ENCODE measurements at regions not wholly inside any gene's neighbourhood (a gene's known extent, or its start where the extent isn't known, plus 50 kb on each side); places are given as distances from the start of the nearest gene placed in this dataset.

DNA sequence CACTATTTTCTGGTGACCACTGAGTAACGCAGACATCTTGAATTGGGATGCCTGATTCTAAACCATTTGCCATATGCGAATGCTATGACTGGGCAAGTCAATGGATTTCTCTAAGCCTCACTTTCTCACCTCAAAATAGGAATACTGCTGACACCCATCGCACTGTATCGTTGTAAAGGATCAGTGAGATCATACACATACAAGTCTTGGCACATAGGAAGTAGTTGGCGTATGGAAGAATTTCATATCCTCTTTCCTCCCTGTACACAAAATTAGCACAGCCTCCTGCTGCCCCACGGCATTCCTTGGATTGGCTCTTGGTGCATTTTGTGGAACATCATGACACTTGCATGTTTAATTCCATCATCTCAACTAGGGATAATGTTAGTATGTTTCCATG is 366.9 kb downstream of the CMPK2 start:
- DNase-seq (ENCODE audit: low read depth), result no peak

DNA sequence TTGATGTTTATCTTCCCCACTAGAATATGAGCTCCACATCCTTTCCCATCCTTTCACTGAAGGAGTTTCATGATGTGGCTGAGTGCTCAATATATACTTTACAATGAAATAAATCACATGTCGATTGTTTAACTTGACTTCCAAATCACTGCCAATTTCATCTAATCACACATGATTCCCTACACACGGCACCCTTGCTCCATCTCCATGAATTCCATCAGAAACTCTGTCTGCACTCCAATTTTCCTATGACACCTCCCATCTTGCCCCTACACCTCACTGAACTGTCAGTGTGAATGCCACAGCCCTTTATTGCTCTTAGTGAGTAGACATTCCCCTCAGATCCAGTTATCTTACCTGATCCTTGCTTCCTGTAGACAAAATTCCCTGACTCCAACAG is 366.0 kb downstream of the CMPK2 start:
- no peak overlapping the region for H3K4me3 ChIP-seq (ENCODE audit: control insufficient read depth, low read depth, low read length)
- TF ChIP-seq, protein P1, sequence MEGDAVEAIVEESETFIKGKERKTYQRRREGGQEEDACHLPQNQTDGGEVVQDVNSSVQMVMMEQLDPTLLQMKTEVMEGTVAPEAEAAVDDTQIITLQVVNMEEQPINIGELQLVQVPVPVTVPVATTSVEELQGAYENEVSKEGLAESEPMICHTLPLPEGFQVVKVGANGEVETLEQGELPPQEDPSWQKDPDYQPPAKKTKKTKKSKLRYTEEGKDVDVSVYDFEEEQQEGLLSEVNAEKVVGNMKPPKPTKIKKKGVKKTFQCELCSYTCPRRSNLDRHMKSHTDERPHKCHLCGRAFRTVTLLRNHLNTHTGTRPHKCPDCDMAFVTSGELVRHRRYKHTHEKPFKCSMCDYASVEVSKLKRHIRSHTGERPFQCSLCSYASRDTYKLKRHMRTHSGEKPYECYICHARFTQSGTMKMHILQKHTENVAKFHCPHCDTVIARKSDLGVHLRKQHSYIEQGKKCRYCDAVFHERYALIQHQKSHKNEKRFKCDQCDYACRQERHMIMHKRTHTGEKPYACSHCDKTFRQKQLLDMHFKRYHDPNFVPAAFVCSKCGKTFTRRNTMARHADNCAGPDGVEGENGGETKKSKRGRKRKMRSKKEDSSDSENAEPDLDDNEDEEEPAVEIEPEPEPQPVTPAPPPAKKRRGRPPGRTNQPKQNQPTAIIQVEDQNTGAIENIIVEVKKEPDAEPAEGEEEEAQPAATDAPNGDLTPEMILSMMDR (conservative IDR thresholded peaks at IDR 0.05; ENCODE audit: control insufficient read depth, insufficient read depth, low read depth, low read length), result no peak
- no peak for DNase-seq (ENCODE audit: low read depth)

More for the DNA sequence above, 366.9 kb downstream of the CMPK2 start:
- TF ChIP-seq, protein P1 (conservative IDR thresholded peaks at IDR 0.05; ENCODE audit: control insufficient read depth, insufficient read depth, low read depth, low read length), result no peak
- H3K4me3 ChIP-seq (ENCODE audit: control insufficient read depth, low read depth, low read length), result no peak overlapping the region

DNA sequence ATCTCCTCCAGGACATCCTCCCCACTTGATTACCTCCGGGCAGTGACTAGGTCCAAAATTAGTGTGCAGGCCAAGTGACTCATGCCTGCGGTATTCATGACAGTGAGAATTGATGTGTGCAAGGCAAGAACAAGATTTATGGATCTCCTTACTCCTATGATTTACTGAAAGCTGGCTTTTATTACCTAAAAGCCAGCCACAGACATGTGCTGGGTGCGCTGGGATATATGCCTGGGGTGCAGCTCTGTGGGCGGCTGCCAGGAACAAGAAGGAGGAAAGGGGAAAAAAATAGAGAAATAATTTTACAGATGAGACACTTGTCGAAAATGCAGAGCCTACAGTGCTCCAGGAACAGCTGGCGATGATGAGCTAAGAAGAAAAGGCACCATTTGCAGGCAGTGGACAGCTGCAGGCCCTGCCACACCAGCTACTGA is 359.3 kb downstream of the CMPK2 start:
- no peak overlapping the region for H3K4me3 ChIP-seq (ENCODE audit: control insufficient read depth, low read depth, low read length)
- TF ChIP-seq, protein P1 (conservative IDR thresholded peaks at IDR 0.05; ENCODE audit: control insufficient read depth, insufficient read depth, low read depth, low read length), result no peak
- DNase-seq (ENCODE audit: low read depth), result peak; percentile 1

DNA sequence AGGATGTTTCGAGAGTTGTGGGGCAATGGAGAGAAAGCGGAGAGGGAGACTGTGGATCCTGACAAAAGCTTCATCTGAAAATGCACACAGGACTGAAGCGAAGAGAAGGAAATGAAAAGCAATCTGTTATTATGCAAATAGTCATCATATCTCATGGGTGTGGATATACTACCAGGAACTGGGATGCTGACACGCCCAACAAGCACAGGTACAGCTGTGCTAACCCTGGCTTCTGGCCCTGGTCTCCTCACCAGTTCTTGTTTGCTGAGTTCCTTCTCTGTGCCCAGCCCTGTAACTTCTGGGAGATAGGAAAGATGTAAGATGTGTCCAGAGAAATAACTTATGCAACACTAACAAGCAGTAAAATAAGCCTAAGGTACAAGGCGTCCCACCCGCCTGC is 358.8 kb downstream of the CMPK2 start:
- H3K4me3 ChIP-seq (ENCODE audit: control insufficient read depth, low read depth, low read length), result no peak overlapping the region
- no peak for DNase-seq (ENCODE audit: low read depth)
- TF ChIP-seq, protein P1 (conservative IDR thresholded peaks at IDR 0.05; ENCODE audit: control insufficient read depth, insufficient read depth, low read depth, low read length), result no peak

DNA sequence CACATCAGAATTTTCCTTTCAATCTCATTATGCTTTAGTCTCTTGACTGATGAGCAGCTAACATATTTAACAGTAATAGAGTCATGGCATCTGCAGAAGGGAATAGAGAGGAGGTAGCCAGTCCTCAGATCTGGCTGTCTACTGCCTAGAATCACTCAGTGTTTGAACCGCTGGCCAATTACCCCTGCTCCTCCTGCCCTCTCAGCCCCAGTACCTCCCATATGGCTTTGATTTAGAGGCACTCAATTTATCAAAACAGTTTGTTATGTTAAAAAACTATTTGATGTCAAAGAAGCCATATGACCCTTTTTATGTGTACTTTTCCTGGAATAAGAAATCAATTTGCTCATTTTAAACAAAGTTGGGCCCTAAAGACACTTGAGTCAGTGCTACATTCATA is 355.2 kb downstream of the CMPK2 start:
- DNase-seq (ENCODE audit: low read depth), result no peak
- no peak overlapping the region for H3K4me3 ChIP-seq (ENCODE audit: control insufficient read depth, low read depth, low read length)
- TF ChIP-seq, protein P1 (conservative IDR thresholded peaks at IDR 0.05; ENCODE audit: control insufficient read depth, insufficient read depth, low read depth, low read length), result no peak

DNA sequence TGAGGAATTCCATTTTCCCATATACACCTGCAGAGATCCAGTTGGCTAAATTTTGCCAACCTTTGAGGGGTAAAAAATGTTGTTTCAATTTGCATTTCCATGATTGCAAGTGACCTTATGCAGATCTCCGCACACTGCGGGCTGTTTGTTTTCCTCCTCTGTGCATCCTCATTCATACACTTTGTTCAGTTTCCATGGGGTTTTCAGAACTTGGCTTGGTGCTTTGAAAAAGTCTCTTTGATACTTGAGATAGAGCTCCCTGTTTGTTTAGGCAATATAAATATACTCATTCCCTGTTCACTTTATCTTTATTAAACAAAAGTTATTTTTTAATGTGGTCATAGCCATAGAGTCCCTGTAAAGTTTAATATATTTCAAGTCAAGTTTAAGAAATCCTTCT is 353.1 kb downstream of the CMPK2 start:
- TF ChIP-seq, protein P1 (conservative IDR thresholded peaks at IDR 0.05; ENCODE audit: control insufficient read depth, insufficient read depth, low read depth, low read length), result no peak
- DNase-seq (ENCODE audit: low read depth), result no peak
- H3K4me3 ChIP-seq (ENCODE audit: control insufficient read depth, low read depth, low read length), result no peak overlapping the region

DNA sequence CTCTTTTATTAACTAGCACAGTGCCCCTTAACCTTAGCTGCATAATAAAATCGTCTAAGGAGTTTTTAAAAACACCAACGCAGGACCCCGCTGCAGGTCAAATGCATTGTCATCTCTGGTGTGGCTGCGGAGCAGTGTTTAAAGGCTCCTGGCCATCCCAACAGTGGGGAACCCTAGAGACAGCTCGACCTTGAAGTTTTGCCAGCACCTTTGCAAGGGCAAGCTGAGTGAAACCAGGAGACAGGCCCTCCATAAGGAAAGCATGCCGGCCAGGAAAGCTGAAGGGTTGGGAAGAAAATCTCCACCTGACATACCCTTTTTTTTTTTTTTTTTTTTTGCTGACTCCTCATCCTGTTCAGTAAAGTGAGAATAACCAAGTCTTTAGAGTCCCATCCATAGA is 349.0 kb downstream of the CMPK2 start:
- no peak for DNase-seq (ENCODE audit: low read depth)
- H3K4me3 ChIP-seq (ENCODE audit: control insufficient read depth, low read depth, low read length), result no peak overlapping the region
- TF ChIP-seq, protein P1 (conservative IDR thresholded peaks at IDR 0.05; ENCODE audit: control insufficient read depth, insufficient read depth, low read depth, low read length), result no peak
